ENCODE measurements at regions not wholly inside any gene's neighbourhood (a gene's known extent, or its start where the extent isn't known, plus 50 kb on each side); places are given as distances from the start of the nearest gene placed in this dataset.
A peak's percentile ranks its signal among the peaks of the same experiment; 100 is the strongest.

DNA sequence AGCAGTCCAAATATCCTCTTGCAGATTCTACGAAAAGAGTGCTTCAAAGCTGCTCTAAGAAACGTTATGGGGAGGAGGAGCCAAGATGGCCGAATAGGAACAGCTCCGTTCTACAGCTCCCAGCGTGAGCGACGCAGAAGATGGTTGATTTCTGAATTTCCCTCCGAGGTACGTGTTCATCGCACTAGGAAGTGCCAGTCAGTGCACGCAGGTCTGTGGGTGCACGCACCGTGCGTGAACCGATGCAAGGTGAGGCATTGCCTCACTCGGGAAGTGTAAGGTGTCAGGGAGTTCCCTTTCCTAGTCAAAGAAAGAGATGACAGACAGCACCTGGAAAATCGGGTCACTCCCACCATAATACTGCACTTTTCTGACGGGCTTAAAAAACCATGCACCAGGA, 272.1 kb upstream of the DEFB115 start:
- Mint-ChIP-seq H3K36me3 (ENCODE audit: low read depth) (peaks cover 45% of the 10 kb centered on the region; the same call in 1 of the 2 replicates), H3K27me3 (ENCODE audit: insufficient read depth) (peaks cover 2% of the 10 kb centered on the region)

More for the DNA sequence above, 272.1 kb upstream of the DEFB115 start:
- Mint-ChIP-seq H3K4me3 (peak overlapping the region; percentile 45; the same call in 1 of the 2 replicates), H3K4me1 (ENCODE audit: low read depth) (peaks cover 6% of the 10 kb centered on the region; the same call in 1 of the 2 replicates), H3K9me3 (peaks cover 46% of the 10 kb centered on the region), H3K27ac (no peak overlapping the region)
- TF ChIP-seq CTCF (IDR thresholded peaks at IDR 0.05) = no peak
- no peak for DNase-seq

Data from HFFc6 (cell line).